GM12878 (cell line): ENCODE measurements at regions not wholly inside any gene's neighbourhood (a gene's known extent, or its start where the extent isn't known, plus 50 kb on each side); places are given as distances from the start of the nearest gene placed in this dataset.

Source experiments
- ATAC-seq: fragments of 200-7000 bp; cut with Tn5 transposase; 3 replicates; pipeline ENCODE4 v1.9.1; 2020; ENCODE audit warnings: mild to moderate bottlenecking, moderate library complexity
- BruUV-seq: library from RNA; stranded (reverse); fragments of 400-500 nt; replicated peaks from 2 replicates; lab custom pipeline; 2021; lab: Mats Ljungman, UMichigan
- CTCF ChIA-PET: fragments of 300-600 bp; sonication (Branson Sonifier 250); formaldehyde crosslinking; extraction: SDS; loops from one replicate; lab custom pipeline; 2021; ENCODE audit warnings: inconsistent platforms; lab: Yijun Ruan, JAX
- POLR2A ChIA-PET: fragments of 350-600 bp; formaldehyde crosslinking; extraction: SDS; loops from one replicate; lab custom pipeline; 2021; ENCODE audit warnings: inconsistent platforms; lab: Charles Lee
- RAD21 ChIA-PET: fragments of 300-600 bp; sonication (Branson Sonifier 250); formaldehyde crosslinking; loops from one replicate; lab custom pipeline; 2023; ENCODE audit warnings: antibody characterized with exemption; ENCODE audit not compliant: unreplicated experiment; lab: Charles Lee
- SMC1A ChIA-PET: fragments of 300-600 bp; sonication (Branson Sonifier 250); formaldehyde crosslinking; loops from one replicate; lab custom pipeline; 2023; ENCODE audit not compliant: unreplicated experiment, uncharacterized antibody; lab: Charles Lee
- DNase-seq: peaks from one replicate; pipeline ENCODE4 v3.0.0-alpha.2; 2011; ENCODE audit warnings: low read depth, low spot score
- FAIRE-seq: peaks from 3 replicates; lab custom pipeline; 2011; peaks lifted over from hg19 to GRCh38; lab: Jason Lieb, UNC
- H2AFZ ChIP-seq: 2 replicates; pipeline ENCODE4 v1.6.0; 2011; ENCODE audit warnings: low read depth, low read length, control low read depth; ENCODE audit not compliant: control insufficient read depth
- H3K27ac ChIP-seq: 2 replicates; pipeline ENCODE4 v1.5.1; 2011; ENCODE audit warnings: control low read depth; ENCODE audit not compliant: control insufficient read depth, insufficient read depth
- H3K27me3 ChIP-seq, 2 experiments: replicated peaks in 1 of 2; 2 replicates each; pipeline versions ENCODE4 v1.6.0 to v1.6.1; 2011; ENCODE audit warnings: low read length in 1 of 2; ENCODE audit not compliant: control insufficient read depth in 2 of 2, insufficient read depth in 2 of 2
- H3K36me3 ChIP-seq, 2 experiments: 2 replicates each; pipeline ENCODE4 v1.5.1; 2011; ENCODE audit warnings: low read length in 1 of 2; ENCODE audit not compliant: control insufficient read depth in 2 of 2, insufficient read depth in 2 of 2
- H3K4me1 ChIP-seq: 2 replicates; pipeline ENCODE4 v1.6.1; 2011; ENCODE audit warnings: mild to moderate bottlenecking, low read length, moderate library complexity, mixed read lengths; ENCODE audit not compliant: control insufficient read depth, insufficient read depth
- H3K4me2 ChIP-seq: 2 replicates; pipeline ENCODE4 v1.6.0; 2011; ENCODE audit warnings: control low read depth; ENCODE audit not compliant: control insufficient read depth, insufficient read depth
- H3K4me3 ChIP-seq: fragments of 200-600 bp; sonication (generic); 2 replicates; pipeline ENCODE4 v1.5.1; 2016
- H3K79me2 ChIP-seq: 2 replicates; pipeline ENCODE4 v1.6.0; 2011; ENCODE audit warnings: low read length; ENCODE audit not compliant: control insufficient read depth, insufficient read depth
- H3K9ac ChIP-seq: 2 replicates; pipeline ENCODE4 v1.8.0; 2011; ENCODE audit warnings: low read length, control low read depth, mixed read lengths; ENCODE audit not compliant: control insufficient read depth, insufficient read depth
- H3K9me3 ChIP-seq: replicated peaks from 3 replicates; pipeline ENCODE4 v1.5.1; 2011; ENCODE audit warnings: mild to moderate bottlenecking, low read length; ENCODE audit not compliant: control insufficient read depth, insufficient read depth
- H4K20me1 ChIP-seq: 2 replicates; pipeline ENCODE4 v1.6.0; 2011; ENCODE audit not compliant: control insufficient read depth, insufficient read depth
- ATF3 ChIP-seq: IDR thresholded peaks from 2 replicates; pipeline ENCODE4 v1.6.1; 2011; ENCODE audit warnings: low read depth, mild to moderate bottlenecking, low read length, moderate library complexity, borderline replicate concordance; ENCODE audit errors: extremely low read depth
- CHD2 ChIP-seq: IDR thresholded peaks from 2 replicates; pipeline ENCODE4 v1.6.1; 2011; ENCODE audit warnings: low read depth, low read length, improper control_type of control experiment, borderline replicate concordance
- NKRF ChIP-seq: fragments of 450-650 bp; conservative IDR thresholded peaks from 2 replicates; pipeline ENCODE4 v1.6.1; 2017; ENCODE audit warnings: mild to moderate bottlenecking, moderate library complexity
- NR2F1 ChIP-seq: fragments of 450-650 bp; conservative IDR thresholded peaks from 2 replicates; pipeline ENCODE4 v1.6.1; 2017; ENCODE audit warnings: mild to moderate bottlenecking
- RAD21 ChIP-seq: IDR thresholded peaks from 2 replicates; pipeline ENCODE4 v1.6.1; 2011; ENCODE audit warnings: mild to moderate bottlenecking, low read depth, low read length, moderate library complexity; ENCODE audit not compliant: insufficient read depth
- REST ChIP-seq: IDR thresholded peaks from 2 replicates; pipeline ENCODE4 v1.6.1; 2012; ENCODE audit warnings: mild to moderate bottlenecking, low read depth, low read length
- RFX5 ChIP-seq: IDR thresholded peaks from 2 replicates; pipeline ENCODE4 v1.6.1; 2011; ENCODE audit warnings: low read depth, low read length, improper control_type of control experiment
- SKIL ChIP-seq: fragments of 450-650 bp; IDR thresholded peaks from 2 replicates; pipeline ENCODE4 v1.6.1; 2017; ENCODE audit warnings: mild to moderate bottlenecking, low read depth, inconsistent platforms; ENCODE audit not compliant: poor library complexity, severe bottlenecking
- ZZZ3 ChIP-seq: IDR thresholded peaks from 2 replicates; pipeline ENCODE4 v1.6.1; 2011; ENCODE audit warnings: low read depth; ENCODE audit not compliant: control insufficient read depth, insufficient read length
- whole genome bisulfite sequencing: methylation state at CpG from one replicate; pipeline ENCODE4 v1.1.6; 2016; ENCODE audit warnings: low lambda C conversion rate; ENCODE audit not compliant: insufficient replicate concordance, insufficient coverage; ENCODE audit errors: missing lambda C conversion rate; 5-methylcytosine and 5-hydroxymethylcytosine counted together
- in situ Hi-C: fragments of 300-500 bp; cut with MboI; formaldehyde crosslinking; loops from 9 replicates; pipeline ENCODE4 v1.14.3; 2018; ENCODE audit warnings: mixed read lengths
- intact Hi-C: fragments of 100-400 bp; cut with micrococcal nuclease; formaldehyde crosslinking; loops from one replicate; pipeline ENCODE4 v1.14.2; 2022; ENCODE audit not compliant: unreplicated experiment

GRCh38 chr2:64383016-64383591 is 70.9 kb upstream of the LGALSL start:
- TF ChIP-seq NKRF, result no peak
- no peak for TF ChIP-seq RAD21
- no peak for TF ChIP-seq ATF3
- TF ChIP-seq NR2F1, result no peak
- no peak for TF ChIP-seq CHD2
- no peak for TF ChIP-seq SKIL
- TF ChIP-seq REST, result no peak
- TF ChIP-seq ZZZ3, result no peak
- no peak for TF ChIP-seq RFX5
- BruUV-seq, result no TSS peak
- Histone ChIP-seq H3K27ac (no peak overlapping the region), H4K20me1 (no peaks in the 10 kb centered on the region), H2AFZ (no peak overlapping the region), H3K4me1 (no peaks in the 10 kb centered on the region), H3K9ac (no peak overlapping the region), H3K4me2 (no peak overlapping the region), H3K4me3 (no peak overlapping the region), H3K79me2 (no peaks in the 10 kb centered on the region), H3K27me3 (no peaks in the 10 kb centered on the region; a peak in 2 of 4 replicates), H3K9me3 (no peaks in the 10 kb centered on the region), H3K36me3 (no peaks in the 10 kb centered on the region)
- 55% methylated on average over 5 of the region's 5 CpGs for WGBS
- ChIA-PET CTCF (no interaction called here), POLR2A (no interaction called here), SMC1A (no interaction called here), RAD21 (no interaction called here)
- in situ Hi-C loops (no loop called here), intact Hi-C loops (no loop called here)
- ATAC-seq (no peak), DNase-seq (no peak), FAIRE-seq (no peak)
